HG02571 (cell line): ENCODE measurements at regions not wholly inside any gene's neighbourhood (a gene's known extent, or its start where the extent isn't known, plus 50 kb on each side); places are given as distances from the start of the nearest gene placed in this dataset.
"Not testable (repeated sequence)": the region's sequence is repeated elsewhere in the genome, so short reads cannot be mapped to it uniquely, and the experiment has no call there.

Experiments used
- ATAC-seq: cut with Tn5 transposase; IDR thresholded peaks from one replicate; pipeline ENCODE4 v1.9.1; 2021; ENCODE audit warnings: mild to moderate bottlenecking, moderate library complexity; ENCODE audit not compliant: unreplicated experiment

GRCh38 chr6:9851006-9851405, 563.9 kb downstream of the TFAP2A start:
- no peak for ATAC-seq

GRCh38 chr6:9848094-9848493, 566.8 kb downstream of the TFAP2A start:
- no peak for ATAC-seq

- ATAC-seq, result no peak
Measured at GRCh38 chr6:9841886-9842725, 572.8 kb downstream of the TFAP2A start.

- no peak for ATAC-seq
Measured at GRCh38 chr6:9834233-9834632, 580.6 kb downstream of the TFAP2A start.

- ATAC-seq, result no peak
Measured at GRCh38 chr6:9831783-9832182, 583.1 kb downstream of the TFAP2A start.

- no peak for ATAC-seq
Measured at GRCh38 chr6:9830808-9831207, 584.1 kb downstream of the TFAP2A start.

GRCh38 chr6:9825526-9825925, 589.3 kb downstream of the TFAP2A start:
- no peak for ATAC-seq

- ATAC-seq, result not testable (repeated sequence)
Measured at GRCh38 chr6:9810727-9811126, 604.1 kb downstream of the TFAP2A start.

GRCh38 chr6:9810286-9810685, 604.6 kb downstream of the TFAP2A start:
- no peak for ATAC-seq

GRCh38 chr6:9806195-9806594, 608.7 kb downstream of the TFAP2A start:
- no peak for ATAC-seq

GRCh38 chr6:9801249-9801754, 613.6 kb downstream of the TFAP2A start:
- no peak for ATAC-seq

GRCh38 chr6:9799582-9799981, 615.3 kb downstream of the TFAP2A start:
- no peak for ATAC-seq

- ATAC-seq, result no peak
Measured at GRCh38 chr6:9796827-9797226, 618.0 kb downstream of the TFAP2A start.

GRCh38 chr6:9795880-9796279, 619.0 kb downstream of the TFAP2A start:
- ATAC-seq, result no peak

GRCh38 chr6:9789201-9789600, 625.7 kb downstream of the TFAP2A start:
- ATAC-seq, result no peak

GRCh38 chr6:9784786-9785185, 630.1 kb downstream of the TFAP2A start:
- no peak for ATAC-seq

- no peak for ATAC-seq
Measured at GRCh38 chr6:9783567-9783966, 631.3 kb downstream of the TFAP2A start.

GRCh38 chr6:9766240-9766915, 648.5 kb downstream of the TFAP2A start:
- ATAC-seq, result no peak

GRCh38 chr6:9761220-9761619, 653.7 kb downstream of the TFAP2A start:
- ATAC-seq, result no peak

GRCh38 chr6:9754515-9754914, 660.4 kb downstream of the TFAP2A start:
- no peak for ATAC-seq

- ATAC-seq, result no peak
Measured at GRCh38 chr6:9745966-9746365, 668.9 kb downstream of the TFAP2A start.

GRCh38 chr6:9745476-9745875, 669.4 kb downstream of the TFAP2A start:
- ATAC-seq, result no peak
